DMS153 (cell line): ENCODE measurements at regions not wholly inside any gene's neighbourhood (a gene's known extent, or its start where the extent isn't known, plus 50 kb on each side); places are given as distances from the start of the nearest gene placed in this dataset.

Experiments
- DNase-seq: peaks from one replicate; lab custom pipeline; 2025; lab: John Stamatoyannopoulos, UW

- DNase-seq: no peak
Measured at GRCh38 chr1:68378296-68379084, 71.3 kb downstream of the RPE65 start.

- no peak for DNase-seq
Measured at GRCh38 chr1:68377098-68377497, 72.7 kb downstream of the RPE65 start.

- DNase-seq: no peak
Measured at GRCh38 chr1:68376441-68376840, 73.3 kb downstream of the RPE65 start.

GRCh38 chr1:68375919-68376318, 73.8 kb downstream of the RPE65 start:
- no peak for DNase-seq

- no peak for DNase-seq
Measured at GRCh38 chr1:68373173-68373572, 76.6 kb downstream of the RPE65 start.

GRCh38 chr1:68372487-68372886, 77.3 kb downstream of the RPE65 start:
- DNase-seq: no peak

GRCh38 chr1:68370101-68370915, 79.4 kb downstream of the RPE65 start:
- DNase-seq: no peak

GRCh38 chr1:68366572-68366971, 83.2 kb downstream of the RPE65 start:
- no peak for DNase-seq

GRCh38 chr1:68365709-68366382, 83.9 kb downstream of the RPE65 start:
- no peak for DNase-seq

- no peak for DNase-seq
Measured at GRCh38 chr1:68363339-68363738, 86.4 kb downstream of the RPE65 start.

- no peak for DNase-seq
Measured at GRCh38 chr1:68361346-68361910, 88.3 kb downstream of the RPE65 start.

- DNase-seq: no peak
Measured at GRCh38 chr1:68359045-68359444, 90.7 kb downstream of the RPE65 start.

GRCh38 chr1:68358439-68358838, 91.3 kb downstream of the RPE65 start:
- DNase-seq: no peak

- no peak for DNase-seq
Measured at GRCh38 chr1:68355614-68356013, 94.1 kb downstream of the RPE65 start.

GRCh38 chr1:68352202-68352601, 97.6 kb downstream of the RPE65 start:
- no peak for DNase-seq

GRCh38 chr1:68347415-68347814, 102.3 kb downstream of the RPE65 start:
- DNase-seq: no peak

GRCh38 chr1:68346188-68346808, 103.5 kb downstream of the RPE65 start:
- DNase-seq: no peak

- DNase-seq: no peak
Measured at GRCh38 chr1:68344208-68344607, 105.5 kb downstream of the RPE65 start.

- DNase-seq: no peak
Measured at GRCh38 chr1:68340951-68341350, 108.6 kb upstream of the WLS start.

- no peak for DNase-seq
Measured at GRCh38 chr1:68339505-68339904, 107.2 kb upstream of the WLS start.

GRCh38 chr1:68338081-68338480, 105.8 kb upstream of the WLS start:
- DNase-seq: no peak

- DNase-seq: no peak
Measured at GRCh38 chr1:68332041-68332440, 99.7 kb upstream of the WLS start.
